GM21360 (cell line): ENCODE measurements at regions not wholly inside any gene's neighbourhood (a gene's known extent, or its start where the extent isn't known, plus 50 kb on each side); places are given as distances from the start of the nearest gene placed in this dataset.
"Not testable (repeated sequence)": the region's sequence is repeated elsewhere in the genome, so short reads cannot be mapped to it uniquely, and the experiment has no call there.

Experiments
- ATAC-seq: cut with Tn5 transposase; IDR thresholded peaks from one replicate; pipeline ENCODE4 v1.9.1; 2021; ENCODE audit warnings: mild to moderate bottlenecking, moderate library complexity; ENCODE audit not compliant: unreplicated experiment

DNA sequence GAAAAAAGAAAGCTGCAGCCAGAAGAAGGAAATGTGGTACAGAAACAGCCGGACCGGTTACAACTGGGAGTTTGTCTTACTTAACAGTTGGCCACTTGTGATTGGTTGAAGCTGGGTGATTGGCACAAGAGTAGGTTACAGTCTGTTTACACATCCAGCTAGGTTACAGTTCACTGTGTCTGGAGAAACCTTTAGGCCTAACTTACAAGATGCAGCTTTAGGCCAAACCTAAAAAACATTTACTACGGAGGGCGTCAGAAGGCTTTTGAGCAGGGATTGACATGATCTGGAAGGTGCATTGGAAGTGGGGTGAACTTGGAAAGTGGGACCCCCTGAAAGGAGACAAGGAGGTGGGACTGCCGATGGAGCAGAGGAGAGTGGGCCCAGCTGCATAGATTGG, 122.3 kb downstream of the BANF2 start:
- ATAC-seq, result no peak

DNA sequence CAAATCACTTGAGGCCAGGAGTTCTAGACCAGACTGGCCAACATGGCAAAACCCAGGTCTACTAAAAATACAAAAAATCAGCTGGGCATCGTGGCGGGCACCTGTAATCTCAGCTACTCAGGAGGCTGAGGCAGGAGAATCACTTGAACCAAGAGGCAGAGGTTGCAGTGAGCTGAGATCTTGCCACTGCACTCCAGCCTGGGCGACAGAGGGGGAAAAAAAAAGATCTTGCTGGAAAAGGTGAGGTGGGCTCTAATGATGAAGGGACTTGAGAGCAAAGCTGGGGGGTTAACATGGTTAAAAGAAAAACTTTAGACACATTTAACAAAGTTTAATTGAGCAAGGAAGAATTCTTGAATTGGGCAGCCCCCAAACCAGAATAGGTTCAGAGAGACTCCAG, 121.8 kb downstream of the BANF2 start:
- ATAC-seq, result not testable (repeated sequence)

GRCh38 chr20:17819395-17820093, 119.8 kb downstream of the BANF2 start:
- ATAC-seq, result no peak

DNA sequence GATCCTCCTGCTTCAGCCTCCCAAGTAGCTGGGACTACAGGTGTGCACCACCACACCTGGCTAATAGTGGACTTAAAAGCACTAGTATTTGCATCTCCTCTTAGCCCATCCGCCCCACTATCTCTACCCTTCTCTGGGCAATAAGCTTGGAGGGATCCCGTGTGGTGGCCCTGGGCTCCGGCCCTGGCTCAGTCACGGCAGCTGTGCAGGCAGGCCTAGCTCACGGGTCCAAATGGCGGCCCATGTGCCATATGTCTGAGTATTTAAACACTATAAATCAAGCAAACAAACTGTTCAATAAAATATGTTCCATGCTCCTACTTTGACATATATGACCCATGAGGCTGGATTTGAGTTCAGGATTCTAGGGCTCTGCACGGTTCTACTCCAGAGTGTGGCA, 118.4 kb downstream of the BANF2 start:
- no peak for ATAC-seq

- no peak for ATAC-seq
Measured at GRCh38 chr20:17816804-17817587, 117.2 kb downstream of the BANF2 start.

- no peak for ATAC-seq
Measured at GRCh38 chr20:17811628-17811965, 111.8 kb downstream of the BANF2 start.

DNA sequence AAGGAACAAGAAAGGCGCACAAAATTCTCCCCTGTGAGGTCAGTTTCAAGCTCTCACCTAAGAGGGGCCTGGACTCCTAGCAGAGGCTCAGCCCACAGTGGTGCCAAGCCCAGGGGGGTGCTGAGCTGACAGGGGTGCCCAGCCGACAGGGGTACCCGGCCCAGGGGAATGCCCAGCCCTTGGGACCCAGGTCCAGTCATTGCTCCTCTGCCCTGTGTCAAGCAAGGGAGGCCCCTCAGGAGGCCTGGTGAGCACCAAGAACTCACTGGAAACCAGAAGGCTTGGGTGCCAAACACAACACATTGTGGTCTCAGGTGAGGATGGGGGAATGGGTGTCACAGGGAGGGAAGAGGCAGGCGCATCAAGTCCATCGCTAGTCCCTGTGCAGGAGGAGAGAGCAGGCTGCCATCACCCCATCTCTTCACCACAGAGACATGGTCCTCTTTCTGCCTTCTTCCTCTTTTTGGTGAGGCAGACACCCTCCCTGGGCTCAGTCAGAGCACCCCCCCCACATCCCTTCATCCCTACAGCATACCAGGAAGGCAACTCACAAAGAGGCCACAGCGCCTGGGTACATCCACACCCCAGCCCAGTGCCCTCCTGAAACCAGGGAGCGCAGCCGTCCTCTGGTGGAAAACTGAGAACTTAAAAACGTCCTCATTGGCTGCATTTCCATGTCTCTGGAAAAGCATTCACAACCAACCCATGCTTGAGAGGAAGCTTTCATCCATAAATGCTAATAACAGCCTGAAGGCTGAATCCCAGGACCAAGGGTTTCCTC, 111.3 kb downstream of the BANF2 start:
- ATAC-seq, result no peak

- no peak for ATAC-seq
Measured at GRCh38 chr20:17810062-17810631, 110.4 kb downstream of the BANF2 start.

GRCh38 chr20:17809362-17810061, 109.7 kb downstream of the BANF2 start:
- no peak for ATAC-seq

GRCh38 chr20:17808782-17809181, 109.0 kb downstream of the BANF2 start:
- ATAC-seq, result no peak

DNA sequence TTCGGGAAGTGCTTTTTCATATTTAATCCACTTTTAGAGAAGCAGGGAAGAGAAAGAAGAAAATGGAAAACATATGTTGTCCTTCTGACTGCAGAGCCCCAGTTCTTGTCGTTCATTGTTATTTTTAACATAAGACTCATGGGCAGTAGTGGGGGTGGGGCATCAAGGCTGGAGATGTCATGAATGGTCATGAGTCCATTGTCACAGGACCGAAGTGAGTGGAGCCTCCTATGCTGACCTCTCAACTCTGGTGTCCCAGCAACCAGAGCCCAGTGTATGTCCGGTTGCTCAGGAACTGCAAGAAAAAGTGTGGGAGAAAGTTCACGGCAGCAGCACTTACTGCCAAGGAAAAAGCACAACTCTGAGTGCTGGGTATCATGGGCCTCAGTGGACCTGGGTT, 108.6 kb downstream of the BANF2 start:
- ATAC-seq, result no peak

DNA sequence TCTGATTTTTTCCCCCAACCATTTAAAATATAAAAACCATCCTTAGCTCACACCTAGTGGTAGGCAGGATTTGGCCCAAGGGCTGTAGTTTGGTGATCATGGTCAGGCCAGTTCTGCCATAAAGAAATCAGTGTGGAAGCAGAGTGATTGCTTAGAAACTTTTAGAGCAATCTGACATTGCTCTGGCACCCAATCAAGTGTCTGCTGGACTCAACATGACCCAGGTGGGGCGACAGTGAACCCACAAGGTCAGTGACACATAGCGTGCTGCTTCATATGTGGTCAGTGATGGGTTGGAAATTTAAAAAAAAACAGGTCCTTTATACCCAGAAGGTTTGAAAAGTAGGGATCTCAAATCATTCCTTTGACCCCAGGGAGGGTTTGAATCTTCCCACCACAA, 107.9 kb downstream of the BANF2 start:
- no peak for ATAC-seq

DNA sequence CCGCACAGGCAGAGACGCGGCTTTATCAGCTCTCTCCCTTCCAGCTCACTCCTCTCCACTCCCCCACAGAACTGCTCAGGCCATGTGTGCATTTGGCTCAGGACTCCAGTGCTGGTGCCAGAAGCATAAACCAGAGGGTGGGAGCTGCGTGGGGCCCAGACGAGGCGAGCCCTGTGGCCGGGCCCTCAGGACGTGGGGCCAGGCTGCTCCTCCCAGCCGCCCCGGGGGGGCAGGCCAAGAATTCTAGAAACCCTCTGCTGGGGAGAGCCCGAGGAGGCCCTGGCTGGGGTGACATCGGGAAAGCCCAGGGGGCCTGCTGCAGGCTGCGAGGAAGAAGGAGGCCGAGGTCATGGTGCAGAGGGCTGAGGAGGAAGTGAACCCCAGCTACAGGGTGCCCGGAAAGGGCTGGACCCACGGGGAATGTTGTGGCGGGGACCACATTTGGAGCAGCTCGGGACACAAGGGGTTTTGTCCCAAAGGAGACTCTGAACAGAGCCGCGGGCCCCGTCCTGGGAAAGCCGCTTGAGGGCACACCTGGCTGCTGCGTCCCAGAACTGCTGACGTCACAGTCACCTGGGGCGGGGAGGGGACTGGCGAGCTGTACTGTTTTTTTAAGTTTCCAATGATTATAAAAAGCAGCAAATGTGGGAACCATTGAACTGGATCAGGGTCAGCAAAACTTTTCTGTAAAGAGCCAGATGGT, 107.1 kb downstream of the BANF2 start:
- no peak for ATAC-seq

- ATAC-seq, result no peak
Measured at GRCh38 chr20:17806107-17806506, 106.3 kb downstream of the BANF2 start.

GRCh38 chr20:17803765-17804164, 104.0 kb downstream of the BANF2 start:
- no peak for ATAC-seq

- ATAC-seq, result no peak
Measured at GRCh38 chr20:17799575-17800227, 99.9 kb downstream of the BANF2 start.

DNA sequence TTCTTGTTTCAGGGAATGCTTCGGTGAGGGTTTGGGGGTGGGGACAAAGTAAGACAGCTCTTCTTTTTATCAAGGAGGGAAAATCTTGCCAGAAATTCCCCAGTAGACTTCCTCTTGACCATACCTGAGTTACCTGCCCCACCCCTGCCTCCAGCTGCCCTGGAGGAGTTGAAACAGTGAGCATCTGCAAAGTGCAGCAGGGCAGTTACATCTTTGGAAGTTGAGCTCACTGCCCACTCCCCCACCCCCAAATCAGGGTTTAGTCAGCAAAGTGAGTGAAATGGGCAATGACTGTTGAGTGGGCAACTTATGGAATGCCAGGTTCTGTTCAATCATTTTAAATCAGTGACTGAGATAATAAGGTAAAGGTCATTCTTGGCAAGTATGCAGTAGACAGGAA, 98.8 kb downstream of the BANF2 start:
- no peak for ATAC-seq

DNA sequence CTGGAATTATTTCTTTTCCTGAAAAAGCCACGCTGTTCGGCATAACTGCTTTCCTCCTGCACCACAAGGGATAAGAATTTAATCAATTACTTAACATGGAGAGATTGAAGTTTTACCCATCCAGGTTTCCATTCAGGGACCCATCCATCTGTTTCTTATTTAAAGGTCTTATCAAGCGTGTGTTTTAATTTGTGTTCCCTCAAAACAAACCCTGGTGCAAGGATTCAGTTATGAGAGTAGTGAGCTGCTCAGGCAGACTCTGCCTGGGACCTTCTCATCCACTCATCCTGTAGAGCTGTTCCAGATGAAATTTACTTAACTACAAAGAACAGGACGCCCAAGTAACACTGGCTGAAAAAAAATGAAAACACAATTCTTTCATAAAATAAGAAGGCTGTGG, 97.8 kb downstream of the BANF2 start:
- no peak for ATAC-seq

GRCh38 chr20:17797161-17797560, 97.4 kb downstream of the BANF2 start:
- no peak for ATAC-seq

- ATAC-seq, result no peak
Measured at GRCh38 chr20:17796091-17796563, 96.4 kb downstream of the BANF2 start.
